H1 (cell line): ENCODE measurements at regions not wholly inside any gene's neighbourhood (a gene's known extent, or its start where the extent isn't known, plus 50 kb on each side); places are given as distances from the start of the nearest gene placed in this dataset.

Experiments used
- BACH1 ChIP-seq: IDR thresholded peaks from 2 replicates; pipeline ENCODE4 v1.6.1; 2012; ENCODE audit warnings: low read length, improper control_type of control experiment
- CTBP2 ChIP-seq: IDR thresholded peaks from 2 replicates; pipeline ENCODE4 v1.7.0; 2011; ENCODE audit warnings: borderline replicate concordance, mild to moderate bottlenecking, moderate library complexity, mixed read lengths, low read length; ENCODE audit not compliant: insufficient read depth, insufficient read length
- SUZ12 ChIP-seq: fragments of 200-600 bp; sonication (generic); IDR thresholded peaks from 2 replicates; pipeline ENCODE4 v1.6.1; 2012; ENCODE audit warnings: mild to moderate bottlenecking, inconsistent platforms, low read length, moderate library complexity, mixed read lengths

GRCh38 chr6:82818727-82819126 is 246.9 kb downstream of the UBE3D start (continued):
- TF ChIP-seq BACH1 (no peak), CTBP2 (no peak), SUZ12 (no peak)
- TF ChIP-seq, all 59 proteins: peak for 0
